ENCODE measurements at regions not wholly inside any gene's neighbourhood (a gene's known extent, or its start where the extent isn't known, plus 50 kb on each side); places are given as distances from the start of the nearest gene placed in this dataset.

GRCh38 chr2:8271461-8271860 is 410.4 kb upstream of the ID2 start:
- Histone ChIP-seq H2BK5ac (ENCODE audit: insufficient read length, low read length) (no peak overlapping the region), H3K18ac (ENCODE audit: insufficient read length, low read depth, low read length) (no peak overlapping the region), H3K27ac (ENCODE audit: insufficient read length, low read depth, low read length) (no peak overlapping the region), H3K4me1 (ENCODE audit: insufficient read depth, low read length) (0 out of 2 replicates have a peak, but pooled peaks cover 3% of the 10 kb centered on the region), H3K4ac (ENCODE audit: low read depth, low read length) (no peak overlapping the region), H3K56ac (ENCODE audit: insufficient read length, low read depth, low read length) (no peak overlapping the region), H2BK15ac (ENCODE audit: low read depth, low read length) (no peak overlapping the region), H2BK12ac (ENCODE audit: insufficient read length, low read depth, low read length) (no peak overlapping the region), H3K23ac (ENCODE audit: insufficient read length, low read depth, low read length) (no peak overlapping the region), H2AFZ (ENCODE audit: low read length) (no peak overlapping the region), H4K91ac (ENCODE audit: insufficient read length, low read depth, low read length) (no peak overlapping the region), H3K4me2 (ENCODE audit: insufficient read depth, insufficient read length, low read length) (no peak overlapping the region), H3K14ac (ENCODE audit: insufficient read depth, low read length) (no peak overlapping the region), H3K27me3 (ENCODE audit: insufficient read depth, low read length) (no peaks in the 10 kb centered on the region), H4K20me1 (ENCODE audit: control insufficient read depth, insufficient read depth, insufficient read length) (no peaks in the 10 kb centered on the region), H3T11ph (ENCODE audit: low read length) (no peak overlapping the region), H3K23me2 (ENCODE audit: insufficient read length, low read depth, low read length, poor library complexity, severe bottlenecking) (no peaks in the 10 kb centered on the region), H2BK20ac (ENCODE audit: low read depth, low read length, poor library complexity, severe bottlenecking) (no peak overlapping the region), H3K9me3 (ENCODE audit: control insufficient read depth, low read depth, low read length) (no peaks in the 10 kb centered on the region), H2AK5ac (ENCODE audit: insufficient read length, low read length) (no peak overlapping the region), H3K79me2 (ENCODE audit: insufficient read depth, low read length) (no peaks in the 10 kb centered on the region), H3K9ac (ENCODE audit: extremely low read depth, insufficient read length, low read length) (no peak overlapping the region), H4K8ac (replicated peaks; ENCODE audit: insufficient read length, low read depth, low read length) (no peak overlapping the region), H3K79me1 (ENCODE audit: insufficient read depth, low read depth, low read length, poor library complexity, severe bottlenecking) (no peaks in the 10 kb centered on the region), H4K5ac (ENCODE audit: insufficient read length, low read depth, low read length) (no peak overlapping the region), H2BK120ac (ENCODE audit: low read depth, low read length, poor library complexity, severe bottlenecking) (no peak overlapping the region)
- no peak for TF ChIP-seq CTCF (conservative IDR thresholded peaks at IDR 0.05)
- Mint-ChIP-seq H3K4me1 (peaks cover 0 to 3% of the 10 kb centered on the region in 2 experiments; a peak in 1 of 4 replicates), H3K4me3 (no peak overlapping the region), H3K27me3 (ENCODE audit: low read depth) (peaks cover under 1% of the 10 kb centered on the region; the same call in 1 of the 2 replicates), H3K9me3 (no peaks in the 10 kb centered on the region; a peak in 2 of 5 replicates), H3K27ac (no peak overlapping the region), H3K36me3 (ENCODE audit: insufficient read depth in 1 of 3, low read depth in 3 of 3) (peaks cover 0 to 2% (median 0%) of the 10 kb centered on the region in 3 experiments; a peak in 1 of 7 replicates)
- WGBS (ENCODE audit: extremely low coverage, insufficient read length, low lambda C conversion rate): no CpG with 5 or more reads among the region's 3 CpGs
- DNase-seq: no peak

All from H9 (cell line).